T-helper 1 cell treated with Interleukin-12 subunit alpha and Interleukin-12 subunit beta and Interleukin-4 antibody, amounts not matched to agents 30 μg/mL and 1 μg/mL, for 36 hours (primary cell): ENCODE measurements at regions not wholly inside any gene's neighbourhood (a gene's known extent, or its start where the extent isn't known, plus 50 kb on each side); places are given as distances from the start of the nearest gene placed in this dataset.
"Not testable (repeated sequence)": the region's sequence is repeated elsewhere in the genome, so short reads cannot be mapped to it uniquely, and the experiment has no call there.

Experiments used
- H3K27ac Mint-ChIP-seq: one replicate; pipeline ENCODE4 v1.8.0; 2021; ENCODE audit warnings: mild to moderate bottlenecking, mixed read lengths
- H3K27me3 Mint-ChIP-seq: one replicate; pipeline ENCODE4 v1.8.0; 2021; ENCODE audit warnings: low read depth, mixed read lengths
- H3K36me3 Mint-ChIP-seq: one replicate; pipeline ENCODE4 v1.8.0; 2021; ENCODE audit warnings: low read depth, mixed read lengths
- H3K4me1 Mint-ChIP-seq: one replicate; pipeline ENCODE4 v1.8.0; 2021; ENCODE audit warnings: low read depth, mixed read lengths
- H3K4me3 Mint-ChIP-seq: one replicate; pipeline ENCODE4 v1.8.0; 2021; ENCODE audit warnings: mild to moderate bottlenecking, moderate library complexity, mixed read lengths
- H3K9me3 Mint-ChIP-seq: one replicate; pipeline ENCODE4 v1.8.0; 2021; ENCODE audit warnings: mixed read lengths

GRCh38 chr2:189231719-189232323 is 52.3 kb upstream of the COL5A2 start:
- H3K4me1 Mint-ChIP-seq: no peaks in the 10 kb centered on the region
- no peaks in the 10 kb centered on the region for H3K36me3 Mint-ChIP-seq
- H3K27me3 Mint-ChIP-seq: no peaks in the 10 kb centered on the region
- H3K27ac Mint-ChIP-seq: no peak overlapping the region
- H3K9me3 Mint-ChIP-seq: no peaks in the 10 kb centered on the region
- no peak overlapping the region for H3K4me3 Mint-ChIP-seq

DNA sequence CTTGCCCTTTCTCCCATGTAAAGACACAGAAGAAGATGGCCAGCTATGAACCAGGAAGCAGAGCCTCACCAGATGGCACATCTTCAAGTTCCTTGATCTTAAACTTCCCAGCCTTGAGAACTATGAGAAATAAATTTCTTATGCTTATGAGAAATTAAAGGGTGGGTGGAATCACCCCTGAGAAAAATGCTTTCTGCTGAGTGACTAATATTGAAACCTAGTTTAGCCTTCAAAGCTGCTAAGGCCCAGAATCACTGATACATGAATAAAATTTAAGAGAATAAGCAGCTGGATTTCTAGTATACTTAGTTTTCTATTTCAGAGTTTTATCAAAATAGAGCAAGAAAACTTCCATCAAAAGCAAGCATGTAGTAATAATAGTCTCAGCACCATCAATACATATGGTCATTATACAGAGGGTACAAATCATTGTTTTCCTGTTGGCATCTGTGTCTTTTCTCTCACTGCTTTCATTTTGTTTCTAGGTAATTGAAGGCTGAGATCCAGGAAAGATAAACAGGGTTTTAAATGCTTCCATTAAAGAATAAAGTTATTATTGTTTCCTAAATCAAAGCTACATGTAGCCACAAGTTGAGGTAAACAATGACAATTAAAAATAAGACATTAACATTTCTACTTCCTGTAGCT is 53.3 kb upstream of the COL5A2 start:
- Mint-ChIP-seq H3K27me3 (no peaks in the 10 kb centered on the region), H3K36me3 (no peaks in the 10 kb centered on the region), H3K9me3 (no peaks in the 10 kb centered on the region), H3K4me3 (no peak overlapping the region), H3K27ac (no peak overlapping the region), H3K4me1 (no peaks in the 10 kb centered on the region)

- H3K27me3 Mint-ChIP-seq: no peaks in the 10 kb centered on the region
- H3K36me3 Mint-ChIP-seq: no peaks in the 10 kb centered on the region
- H3K9me3 Mint-ChIP-seq: peaks cover 4% of the 10 kb centered on the region
- H3K27ac Mint-ChIP-seq: no peak overlapping the region
- no peaks in the 10 kb centered on the region for H3K4me1 Mint-ChIP-seq
- no peak overlapping the region for H3K4me3 Mint-ChIP-seq
Measured at GRCh38 chr2:189233527-189233926, 54.0 kb upstream of the COL5A2 start.

- Mint-ChIP-seq H3K4me1 (no peaks in the 10 kb centered on the region), H3K27me3 (no peaks in the 10 kb centered on the region), H3K9me3 (peaks cover 4% of the 10 kb centered on the region), H3K4me3 (no peak overlapping the region), H3K27ac (no peak overlapping the region), H3K36me3 (no peaks in the 10 kb centered on the region)
Measured at GRCh38 chr2:189234991-189235390, 55.4 kb upstream of the COL5A2 start.

DNA sequence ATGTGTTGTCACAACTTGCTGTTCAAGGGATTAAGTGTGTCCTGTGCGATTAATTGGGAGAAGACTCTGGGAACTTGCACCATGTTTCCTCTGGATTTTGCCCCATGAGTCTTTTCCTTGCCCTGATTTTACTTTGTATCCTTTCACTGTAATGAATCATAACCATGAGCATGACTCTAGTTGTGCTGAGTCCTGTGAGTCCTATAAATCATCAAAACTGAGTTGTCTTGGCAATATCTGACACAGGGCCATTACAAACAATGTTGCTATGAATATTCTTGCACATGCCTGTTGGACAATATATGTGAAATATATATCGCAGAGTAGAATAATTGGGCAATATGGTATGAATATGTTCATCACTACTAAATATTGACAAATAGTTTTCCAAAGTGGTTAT is 56.5 kb upstream of the COL5A2 start:
- Mint-ChIP-seq H3K4me1 (no peaks in the 10 kb centered on the region), H3K9me3 (peaks cover 4% of the 10 kb centered on the region), H3K27ac (no peak overlapping the region), H3K4me3 (no peak overlapping the region), H3K36me3 (no peaks in the 10 kb centered on the region), H3K27me3 (no peaks in the 10 kb centered on the region)

GRCh38 chr2:189238903-189239302 is 59.3 kb upstream of the COL5A2 start:
- peaks cover 13% of the 10 kb centered on the region for H3K9me3 Mint-ChIP-seq
- no peaks in the 10 kb centered on the region for H3K4me1 Mint-ChIP-seq
- H3K27me3 Mint-ChIP-seq: no peaks in the 10 kb centered on the region
- H3K27ac Mint-ChIP-seq: no peak overlapping the region
- H3K4me3 Mint-ChIP-seq: no peak overlapping the region
- H3K36me3 Mint-ChIP-seq: no peaks in the 10 kb centered on the region

DNA sequence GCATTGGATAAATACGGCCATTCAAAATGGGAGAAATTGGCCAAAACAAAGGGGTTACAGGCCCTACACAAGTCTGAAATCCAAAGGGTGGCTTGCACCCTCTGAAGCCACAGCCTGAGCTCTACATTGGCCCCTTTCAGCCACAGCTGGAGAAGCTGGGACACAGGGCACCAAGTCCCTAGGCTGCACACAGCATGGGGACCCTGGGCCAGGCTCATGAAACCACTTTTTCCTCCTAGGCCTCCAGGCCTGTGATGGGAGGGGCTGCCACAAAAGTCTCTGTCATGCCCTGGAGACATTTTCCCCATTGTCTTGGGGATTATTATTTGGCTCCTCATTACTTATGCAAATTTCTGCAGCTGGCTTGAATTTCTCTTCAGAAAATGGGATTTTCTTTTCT is 64.3 kb upstream of the COL5A2 start:
- H3K27me3 Mint-ChIP-seq, H3K4me3 Mint-ChIP-seq, H3K36me3 Mint-ChIP-seq, H3K4me1 Mint-ChIP-seq, H3K27ac Mint-ChIP-seq: not testable (repeated sequence)
- peaks cover 13% of the 10 kb centered on the region for H3K9me3 Mint-ChIP-seq

- H3K9me3 Mint-ChIP-seq: peaks cover 13% of the 10 kb centered on the region
- no peak overlapping the region for H3K4me3 Mint-ChIP-seq
- H3K27ac Mint-ChIP-seq: no peak overlapping the region
- no peaks in the 10 kb centered on the region for H3K27me3 Mint-ChIP-seq
- H3K4me1 Mint-ChIP-seq: no peaks in the 10 kb centered on the region
- H3K36me3 Mint-ChIP-seq: no peaks in the 10 kb centered on the region
Measured at GRCh38 chr2:189247276-189247675, 67.7 kb upstream of the COL5A2 start.

- Mint-ChIP-seq H3K4me1 (no peaks in the 10 kb centered on the region), H3K36me3 (no peaks in the 10 kb centered on the region), H3K9me3 (peaks cover 9% of the 10 kb centered on the region), H3K27ac (no peak overlapping the region), H3K27me3 (no peaks in the 10 kb centered on the region), H3K4me3 (no peak overlapping the region)
Measured at GRCh38 chr2:189248141-189248540, 68.6 kb upstream of the COL5A2 start.

DNA sequence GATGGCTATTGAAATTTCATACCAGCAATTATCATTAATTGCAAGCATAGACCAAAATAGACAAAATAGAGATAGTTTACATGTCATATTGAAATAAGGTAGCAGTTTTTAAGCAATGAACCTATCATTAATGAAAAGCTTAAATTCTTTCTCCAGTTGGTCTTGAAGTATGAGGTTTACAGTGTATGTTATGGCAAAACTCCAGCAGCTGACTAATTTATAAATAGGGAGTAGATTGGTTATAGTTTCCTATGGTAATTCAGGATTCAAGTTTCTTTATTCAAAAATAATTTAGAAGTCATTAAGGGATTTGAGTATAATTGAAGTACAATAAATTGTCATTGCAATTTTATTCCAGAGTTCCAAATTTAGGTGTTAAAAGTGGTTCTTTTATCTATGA is 69.6 kb upstream of the COL5A2 start:
- Mint-ChIP-seq H3K4me1 (no peaks in the 10 kb centered on the region), H3K4me3 (no peak overlapping the region), H3K9me3 (peaks cover 5% of the 10 kb centered on the region), H3K27me3 (no peaks in the 10 kb centered on the region), H3K27ac (no peak overlapping the region), H3K36me3 (no peaks in the 10 kb centered on the region)

DNA sequence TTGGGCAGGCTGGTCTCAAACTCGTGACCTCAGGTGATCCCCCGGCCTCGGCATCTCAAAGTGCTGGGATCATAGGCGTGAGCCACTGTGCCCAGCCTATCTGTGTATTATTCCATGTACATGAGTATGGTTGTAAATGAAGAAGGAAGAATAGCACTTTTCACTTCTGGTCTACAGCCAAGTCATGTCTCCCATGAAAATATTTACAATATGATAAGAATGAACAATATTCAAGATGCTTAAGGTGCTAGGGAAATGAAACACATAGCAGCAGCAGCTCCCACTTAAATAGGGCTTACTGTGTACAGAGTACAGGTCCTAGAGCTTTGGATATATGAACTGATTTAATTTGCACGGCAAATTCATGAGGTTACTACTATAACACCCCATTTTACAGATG is 70.3 kb upstream of the COL5A2 start:
- Mint-ChIP-seq H3K9me3 (peaks cover under 1% of the 10 kb centered on the region), H3K27me3 (no peaks in the 10 kb centered on the region), H3K27ac (no peak overlapping the region), H3K36me3 (no peaks in the 10 kb centered on the region), H3K4me3 (no peak overlapping the region), H3K4me1 (no peaks in the 10 kb centered on the region)

- no peaks in the 10 kb centered on the region for H3K36me3 Mint-ChIP-seq
- no peaks in the 10 kb centered on the region for H3K9me3 Mint-ChIP-seq
- H3K4me1 Mint-ChIP-seq: no peaks in the 10 kb centered on the region
- H3K27me3 Mint-ChIP-seq: no peaks in the 10 kb centered on the region
- no peak overlapping the region for H3K27ac Mint-ChIP-seq
- no peak overlapping the region for H3K4me3 Mint-ChIP-seq
Measured at GRCh38 chr2:189252991-189253675, 73.6 kb upstream of the COL5A2 start.

GRCh38 chr2:189253836-189254235 is 74.3 kb upstream of the COL5A2 start:
- Mint-ChIP-seq H3K4me1 (no peaks in the 10 kb centered on the region), H3K9me3 (no peaks in the 10 kb centered on the region), H3K4me3 (no peak overlapping the region), H3K27ac (no peak overlapping the region), H3K36me3 (no peaks in the 10 kb centered on the region), H3K27me3 (no peaks in the 10 kb centered on the region)

- Mint-ChIP-seq H3K36me3 (no peaks in the 10 kb centered on the region), H3K27me3 (no peaks in the 10 kb centered on the region), H3K9me3 (no peaks in the 10 kb centered on the region), H3K27ac (no peak overlapping the region), H3K4me1 (no peaks in the 10 kb centered on the region), H3K4me3 (no peak overlapping the region)
Measured at GRCh38 chr2:189254268-189254883, 74.8 kb upstream of the COL5A2 start.

DNA sequence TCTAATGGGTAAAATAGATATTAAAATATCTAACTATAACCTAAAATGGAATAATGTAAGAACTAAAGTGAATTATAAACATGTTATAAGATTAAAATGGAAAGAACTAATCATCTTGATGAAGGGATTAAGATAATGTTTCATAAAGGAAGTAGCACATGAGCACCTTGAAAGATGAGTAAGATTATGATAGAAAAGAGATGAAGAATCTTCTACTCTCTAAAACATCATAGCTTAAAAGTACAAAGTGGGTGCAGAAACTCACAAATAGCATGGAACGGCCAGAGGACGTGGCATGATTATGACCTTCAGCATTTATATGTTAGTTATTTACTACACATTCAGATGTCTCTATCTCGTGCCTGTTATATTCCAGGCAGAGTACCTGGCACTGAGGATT is 76.2 kb upstream of the COL5A2 start:
- no peaks in the 10 kb centered on the region for H3K4me1 Mint-ChIP-seq
- H3K27me3 Mint-ChIP-seq: no peaks in the 10 kb centered on the region
- H3K9me3 Mint-ChIP-seq: no peaks in the 10 kb centered on the region
- no peak overlapping the region for H3K27ac Mint-ChIP-seq
- no peaks in the 10 kb centered on the region for H3K36me3 Mint-ChIP-seq
- H3K4me3 Mint-ChIP-seq: no peak overlapping the region
